HuH-7 (cell line): ENCODE measurements at regions not wholly inside any gene's neighbourhood (a gene's known extent, or its start where the extent isn't known, plus 50 kb on each side); places are given as distances from the start of the nearest gene placed in this dataset.
"Not testable (repeated sequence)": the region's sequence is repeated elsewhere in the genome, so short reads cannot be mapped to it uniquely, and the experiment has no call there.

Experiments used
- DNase-seq: peaks from one replicate; pipeline ENCODE4 v3.0.0; 2011; ENCODE audit warnings: low spot score

DNA sequence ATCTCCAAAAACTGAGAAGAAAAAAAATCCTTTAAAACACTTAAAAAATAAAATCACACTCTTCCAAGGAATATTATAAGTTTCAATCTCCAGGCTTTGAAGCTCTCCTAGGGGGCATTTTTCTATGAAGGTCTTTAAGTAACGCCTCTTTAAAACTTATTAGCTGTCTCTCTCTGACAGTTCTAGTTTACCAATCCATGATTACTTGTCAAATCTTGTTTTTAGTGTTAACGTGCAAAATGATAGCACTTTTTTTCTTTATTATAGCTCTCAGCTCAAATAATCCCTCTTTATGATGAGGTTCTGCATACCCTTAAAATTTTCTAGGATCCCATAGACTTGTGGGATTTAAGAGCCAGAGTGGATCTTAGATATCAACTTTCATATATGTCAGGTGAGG, 369.0 kb downstream of the DOK5 start:
- DNase-seq, result no peak

DNA sequence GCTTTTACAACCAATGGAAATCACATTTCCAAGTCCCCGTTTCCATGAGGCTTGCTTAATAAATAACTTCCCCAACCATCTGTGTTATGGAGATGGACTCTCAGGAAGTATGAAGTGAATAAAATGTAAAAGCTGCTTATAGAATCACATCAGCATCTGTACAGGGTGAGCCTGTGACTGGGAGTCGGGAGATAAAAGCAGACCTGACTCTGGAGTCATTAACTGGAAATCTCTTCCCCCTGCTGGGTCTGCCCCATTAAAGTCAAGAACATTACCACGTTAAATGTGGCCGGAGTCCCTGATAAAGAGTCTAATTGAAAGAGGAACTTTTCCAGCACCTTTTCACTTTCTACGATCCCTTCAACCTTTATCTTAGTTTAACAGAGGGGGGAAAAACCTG, 368.5 kb downstream of the DOK5 start:
- no peak for DNase-seq

DNA sequence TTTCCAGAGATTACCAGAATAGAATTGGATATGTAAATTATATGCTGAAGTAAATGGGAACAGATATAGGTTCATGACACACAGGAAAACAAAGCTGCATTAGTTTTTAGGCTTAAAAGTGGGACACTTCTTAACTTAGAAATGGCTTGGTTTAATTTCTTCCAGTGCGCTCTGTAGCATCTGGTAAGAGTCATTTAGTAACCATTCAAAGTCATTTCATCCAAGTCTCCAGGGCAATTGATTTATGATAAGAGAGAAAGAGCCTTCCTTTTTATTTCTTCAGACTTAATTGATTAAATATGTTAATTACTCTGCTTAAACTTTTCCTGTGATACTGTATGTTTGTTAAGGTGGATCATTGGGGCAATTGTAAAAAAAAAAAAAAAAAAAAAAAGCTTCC, 368.0 kb downstream of the DOK5 start:
- no peak for DNase-seq

DNA sequence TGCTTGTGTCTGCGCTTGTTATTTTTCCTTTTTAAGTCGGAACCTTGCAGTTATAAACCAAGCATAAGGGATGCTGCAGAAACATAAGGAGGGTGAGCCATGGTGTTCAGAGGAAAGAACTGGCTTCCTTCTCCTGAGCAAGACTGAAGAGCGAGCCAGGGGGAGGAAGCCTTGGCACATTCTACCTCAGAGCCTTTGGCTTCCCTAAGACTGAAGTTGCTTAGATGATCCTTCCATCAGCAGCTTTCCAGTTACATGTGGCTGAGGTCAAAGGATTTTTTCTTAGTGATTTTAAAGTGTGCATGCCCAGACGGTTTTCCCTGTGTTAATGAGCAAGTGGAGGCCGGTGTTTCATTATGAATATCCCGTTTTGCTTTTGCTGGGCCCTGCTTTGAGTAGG, 363.8 kb downstream of the DOK5 start:
- no peak for DNase-seq

DNA sequence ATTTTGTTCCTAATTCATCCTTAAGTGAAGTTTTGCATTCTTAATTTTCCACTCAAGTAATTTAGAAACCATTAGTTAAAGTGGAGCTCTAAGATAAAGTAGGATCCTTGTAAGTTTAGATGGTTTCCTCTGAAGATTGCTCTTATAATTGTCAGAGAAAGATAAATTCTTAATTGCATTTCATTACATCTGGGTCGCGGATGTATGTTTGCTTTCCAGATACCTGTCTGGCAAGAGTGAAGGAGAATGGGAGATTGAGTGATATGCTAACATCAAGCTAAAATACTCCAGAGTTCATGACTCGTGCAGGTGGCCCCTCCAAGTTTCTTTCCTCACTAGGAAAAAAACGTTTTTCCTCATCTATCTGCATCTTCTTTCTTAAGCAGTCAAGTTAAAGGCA, 361.8 kb downstream of the DOK5 start:
- DNase-seq, result no peak

DNA sequence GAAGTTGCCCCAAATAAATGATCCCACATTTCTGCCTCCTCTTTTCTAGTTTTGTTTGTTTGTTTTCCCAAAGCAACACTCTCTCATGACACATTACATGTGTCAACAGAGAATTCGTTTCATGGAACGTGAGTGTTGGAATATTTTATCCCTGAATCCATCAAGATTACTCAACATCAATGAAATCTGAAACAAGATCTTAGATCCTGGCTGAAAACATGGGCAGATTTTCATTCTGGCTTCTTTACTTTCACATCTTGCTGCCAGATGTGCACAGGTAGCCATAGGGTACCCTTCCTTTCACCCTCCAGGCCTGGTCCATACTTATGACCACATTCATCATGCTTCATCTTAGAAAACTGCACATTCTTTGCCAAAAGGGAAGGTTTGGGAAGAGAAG, 347.0 kb downstream of the DOK5 start:
- DNase-seq, result no peak

DNA sequence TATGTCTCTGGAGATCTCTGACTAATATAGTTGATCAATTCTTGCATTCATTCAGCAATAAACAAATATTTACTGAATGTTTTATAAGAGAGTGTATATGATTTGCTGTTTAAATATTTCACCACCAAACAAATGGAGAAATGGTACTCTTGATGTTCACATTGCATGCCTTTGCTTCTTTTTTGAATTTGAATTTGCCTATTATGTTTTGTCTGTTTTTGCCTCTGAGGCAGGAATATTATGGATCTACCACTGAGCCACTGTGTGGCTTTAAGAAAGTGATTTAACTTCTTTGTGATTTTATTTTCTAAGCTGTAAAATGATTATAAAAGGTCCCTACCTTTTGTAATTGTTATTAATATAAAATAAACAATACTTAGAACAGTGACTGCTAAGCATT, 345.0 kb downstream of the DOK5 start:
- DNase-seq, result no peak

DNA sequence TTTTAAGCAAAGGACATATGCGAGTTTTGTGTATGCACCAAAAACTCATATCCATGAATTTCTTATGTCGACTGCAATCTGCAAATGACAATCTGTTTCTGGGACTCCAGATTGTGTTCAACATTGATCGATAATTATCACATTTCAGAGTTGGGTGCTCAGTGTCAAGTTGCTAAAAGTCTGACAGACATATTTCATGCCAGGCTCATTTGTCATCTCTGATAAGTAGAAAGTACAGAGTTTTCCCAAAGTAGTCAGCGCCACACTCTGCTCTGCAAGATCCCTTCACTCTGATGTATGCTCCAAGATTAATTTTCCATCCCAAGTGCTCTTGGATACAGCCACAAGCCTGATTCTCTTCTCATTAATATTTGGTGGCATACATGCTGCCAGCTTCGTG, 331.1 kb downstream of the DOK5 start:
- DNase-seq, result no peak

DNA sequence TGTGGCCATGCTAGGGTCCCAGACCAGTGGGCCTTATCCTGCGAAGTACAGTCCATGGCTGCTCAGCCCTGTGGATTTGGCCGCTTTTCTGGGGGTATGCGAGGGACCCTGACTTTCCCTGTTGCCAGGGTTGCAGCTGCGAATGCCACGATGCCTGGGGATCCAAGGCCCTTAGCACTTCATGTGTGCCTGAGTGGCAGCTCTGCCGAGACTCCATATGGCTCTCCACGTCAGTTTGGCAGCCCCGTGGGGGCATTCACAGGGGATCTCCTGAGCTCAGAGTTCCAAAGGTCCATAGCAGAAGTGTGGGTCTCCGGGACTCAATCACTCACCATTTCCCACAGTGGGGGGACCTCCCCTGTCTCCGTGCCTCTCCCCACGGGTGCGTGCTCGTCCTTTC, 319.5 kb downstream of the DOK5 start:
- DNase-seq, result no peak

DNA sequence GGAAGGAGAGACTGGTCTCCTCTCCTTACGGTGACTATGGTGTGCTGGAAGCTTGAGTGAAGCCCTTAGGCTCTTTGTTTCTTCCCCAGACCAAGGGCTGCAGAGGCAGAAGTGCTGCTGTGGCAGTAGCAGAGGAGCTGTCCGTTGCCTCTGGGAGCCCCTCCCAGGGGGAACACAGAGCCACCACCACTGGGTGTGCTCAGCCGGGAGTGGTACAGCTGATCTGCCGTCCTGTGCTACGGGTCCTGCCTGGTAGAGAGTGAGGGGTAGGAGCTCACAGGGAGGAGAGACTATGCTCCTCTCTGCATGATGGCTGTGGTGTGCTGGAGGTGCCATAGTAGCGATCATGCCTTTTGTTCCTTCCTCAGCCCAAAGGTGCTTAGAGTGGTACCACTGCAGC, 318.7 kb downstream of the DOK5 start:
- no peak for DNase-seq

DNA sequence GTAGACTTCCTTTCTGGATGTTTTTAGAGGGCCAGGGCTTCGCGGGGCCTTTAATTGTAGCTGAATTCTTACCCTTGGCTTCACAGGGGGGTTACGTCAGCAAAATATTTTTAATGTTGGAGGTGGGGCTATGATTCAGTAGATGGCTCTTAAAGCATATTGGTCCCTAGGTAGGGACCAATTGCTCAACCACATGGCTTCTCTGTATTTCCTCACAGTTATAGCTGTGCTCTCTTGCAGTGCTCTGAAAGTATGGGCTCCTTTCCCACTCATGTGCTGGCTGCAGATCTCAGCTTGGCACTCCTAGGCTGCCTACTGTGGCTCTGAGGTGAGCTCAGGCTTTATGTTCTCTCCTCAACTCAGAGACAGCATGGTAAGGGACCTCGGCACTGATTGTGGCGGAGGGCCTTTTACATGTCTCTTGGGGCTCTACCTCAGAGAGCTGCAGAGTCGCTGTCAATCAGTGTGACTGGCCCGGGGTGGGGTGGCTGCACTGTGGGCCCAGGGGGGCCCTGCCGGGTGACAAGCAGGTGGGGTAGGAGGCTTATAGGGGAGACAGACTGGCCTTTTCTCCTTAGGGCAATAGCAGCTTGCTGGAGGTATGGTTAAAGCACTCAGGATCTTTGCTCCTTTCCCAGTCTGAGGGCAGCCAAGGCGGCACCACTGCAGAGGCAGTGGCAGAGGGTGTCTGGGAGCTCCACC, 318.0 kb downstream of the DOK5 start:
- DNase-seq, result no peak

DNA sequence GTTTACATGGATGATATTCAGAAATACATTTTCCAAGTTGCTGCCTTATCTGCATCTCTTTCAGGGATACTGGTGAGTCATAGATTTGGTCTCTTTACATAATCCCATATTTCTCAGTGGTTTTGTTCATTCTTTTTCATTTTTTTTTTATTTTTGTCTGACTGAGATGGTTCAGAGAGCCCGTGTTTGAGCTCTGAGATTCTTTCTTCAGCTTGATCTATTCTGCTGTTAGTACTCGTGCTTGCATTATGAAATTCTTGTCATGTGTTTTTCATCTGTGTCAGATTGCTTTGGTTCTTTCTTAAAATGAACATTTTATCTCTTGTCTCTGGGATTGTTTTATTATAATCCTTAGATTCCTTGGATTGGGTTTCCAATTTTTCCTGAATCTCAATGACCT, 317.3 kb downstream of the DOK5 start:
- no peak for DNase-seq

DNA sequence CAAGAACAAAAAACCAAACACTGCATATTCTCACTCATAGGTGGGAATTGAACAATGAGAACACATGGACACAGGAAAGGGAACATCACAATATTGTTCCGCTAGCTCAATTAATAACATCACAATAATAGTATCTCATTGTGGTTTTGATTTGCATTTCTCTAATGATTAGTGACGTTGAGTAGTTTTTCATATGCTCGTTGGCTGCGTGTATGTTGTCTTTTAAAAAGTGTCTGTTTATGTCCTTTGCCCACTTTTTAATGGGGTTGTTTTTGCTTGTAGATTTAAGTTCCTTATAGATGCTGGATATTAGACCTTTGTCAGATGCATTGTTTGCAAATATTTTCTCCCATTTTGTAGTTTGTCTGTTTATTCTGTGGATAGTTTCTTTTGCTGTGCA, 312.9 kb downstream of the DOK5 start:
- DNase-seq, result not testable (repeated sequence)

DNA sequence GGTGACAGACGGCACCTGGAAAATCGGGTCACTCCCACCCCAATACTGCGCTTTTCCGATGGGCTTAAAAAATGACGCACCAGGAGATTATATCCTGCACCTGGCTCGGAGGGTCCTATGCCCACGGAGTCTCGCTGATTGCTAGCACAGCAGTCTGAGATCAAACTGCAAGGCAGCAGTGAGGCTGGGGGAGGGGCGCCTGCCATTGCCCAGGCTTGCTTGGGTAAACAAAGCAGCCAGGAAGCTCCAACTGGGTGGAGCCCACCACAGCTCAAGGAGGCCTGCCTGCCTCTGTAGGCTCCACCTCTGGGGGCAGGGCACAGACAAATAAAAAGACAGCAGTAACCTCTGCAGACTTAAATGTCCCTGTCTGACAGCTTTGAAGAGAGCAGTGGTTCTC, 307.4 kb downstream of the DOK5 start:
- not testable (repeated sequence) for DNase-seq

DNA sequence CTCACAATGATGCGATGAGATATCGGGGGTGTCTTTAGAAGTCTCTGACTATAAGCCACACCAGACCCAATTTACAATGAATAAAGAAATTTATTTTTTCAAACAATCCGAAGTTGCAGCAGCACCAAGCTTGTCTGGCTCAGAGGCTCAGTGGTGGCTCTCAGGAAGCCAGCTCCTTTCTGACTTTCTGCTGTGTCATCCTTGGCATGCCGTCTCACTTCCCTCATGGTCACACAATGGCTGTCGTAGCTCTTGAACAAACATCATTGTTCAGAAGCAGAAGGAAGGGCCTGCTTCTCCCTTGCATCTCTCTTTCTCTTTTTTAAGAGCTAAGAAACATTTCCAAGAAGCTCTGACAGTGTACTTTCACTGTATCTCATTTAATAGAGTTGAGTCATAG, 299.0 kb downstream of the DOK5 start:
- no peak for DNase-seq

DNA sequence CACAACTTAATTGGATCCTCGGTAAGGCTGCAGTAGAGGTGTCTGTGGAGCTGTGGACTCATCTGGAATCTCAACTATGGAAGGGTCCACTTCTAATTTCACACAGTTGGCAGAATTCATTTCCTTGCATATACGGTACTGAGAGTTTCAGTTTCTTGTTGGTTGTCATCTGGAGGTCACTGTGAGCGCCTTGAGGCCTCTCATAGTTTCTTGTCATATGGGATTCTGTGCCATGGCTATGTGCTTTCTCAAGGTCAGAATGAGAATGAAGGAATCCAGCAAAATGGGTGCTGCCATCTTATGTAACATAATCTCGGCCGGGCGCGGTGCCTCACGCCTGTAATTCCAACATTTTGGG, 298.2 kb downstream of the DOK5 start:
- no peak for DNase-seq

DNA sequence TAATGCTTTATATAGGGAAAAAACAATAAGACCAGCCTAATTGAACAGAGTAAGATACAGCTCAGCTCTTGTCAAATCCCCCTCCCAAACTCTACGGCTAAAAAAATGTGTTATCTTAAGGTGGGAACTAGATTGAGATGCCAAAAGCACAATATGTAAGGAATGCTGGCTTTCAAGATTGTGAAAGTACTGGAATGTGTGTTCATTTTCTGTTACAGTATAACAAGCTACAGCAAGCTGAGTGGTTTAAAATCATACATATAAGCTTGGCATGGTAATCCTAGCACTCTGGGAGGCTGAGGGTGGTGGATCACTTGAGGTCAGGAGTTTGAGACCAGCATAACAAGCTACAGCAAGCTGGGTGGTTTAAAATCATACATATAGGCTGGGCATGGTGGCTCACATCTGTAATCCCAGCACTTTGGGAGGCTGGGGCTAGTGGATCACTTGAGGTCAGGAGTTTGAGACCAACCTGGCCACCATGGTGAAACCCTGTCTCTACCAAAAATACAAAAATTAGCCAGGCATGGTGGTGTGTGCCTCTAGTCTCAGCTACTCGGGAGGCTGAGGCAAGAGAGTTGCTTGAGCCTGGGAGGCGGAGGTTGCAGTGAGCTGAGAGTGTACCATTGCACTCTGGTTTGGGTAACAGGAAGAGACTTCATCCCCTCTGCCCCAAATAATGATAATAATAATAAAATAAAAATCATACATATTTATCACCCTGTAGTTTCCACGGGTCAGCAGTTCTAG, 297.7 kb downstream of the DOK5 start:
- no peak for DNase-seq

DNA sequence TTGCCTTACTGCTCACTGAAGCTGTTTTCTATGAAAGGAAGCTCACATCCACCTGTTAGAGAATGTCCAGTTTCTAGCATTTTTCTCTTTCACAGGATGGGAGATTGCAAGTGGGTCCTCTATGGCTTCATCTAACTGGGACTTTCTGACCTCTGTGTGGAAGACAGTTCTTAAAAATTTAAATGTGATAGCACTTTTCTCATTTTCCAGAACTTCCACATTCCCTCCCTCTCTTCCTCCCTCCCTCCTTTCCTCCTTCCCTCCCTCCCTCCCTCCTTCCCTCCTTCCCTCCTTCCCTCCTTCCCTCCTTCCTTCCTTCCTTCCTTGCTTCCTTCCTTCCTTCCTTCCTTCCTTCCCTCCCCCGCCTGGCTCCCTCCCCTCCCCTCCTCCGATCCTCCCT, 291.1 kb downstream of the DOK5 start:
- DNase-seq, result no peak

DNA sequence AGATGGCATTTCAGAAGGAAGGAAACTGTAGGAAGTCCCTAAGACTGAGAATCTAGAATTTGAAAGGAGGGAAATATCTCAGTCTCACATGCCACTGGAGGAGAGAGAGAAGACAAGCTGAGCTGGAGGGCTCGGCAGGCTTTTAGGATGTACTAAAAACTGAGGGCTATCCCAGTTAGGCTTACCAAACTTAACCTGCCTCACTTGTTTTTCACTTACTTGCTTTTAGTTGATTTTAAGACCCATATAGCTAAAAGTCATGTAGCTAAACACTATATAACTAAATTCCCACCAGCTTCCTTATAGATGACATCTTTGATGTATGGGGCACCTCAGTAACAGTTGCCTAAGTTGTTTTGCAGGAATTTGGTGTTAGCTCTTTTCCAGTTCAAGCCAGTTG, 288.0 kb downstream of the DOK5 start:
- no peak for DNase-seq

DNA sequence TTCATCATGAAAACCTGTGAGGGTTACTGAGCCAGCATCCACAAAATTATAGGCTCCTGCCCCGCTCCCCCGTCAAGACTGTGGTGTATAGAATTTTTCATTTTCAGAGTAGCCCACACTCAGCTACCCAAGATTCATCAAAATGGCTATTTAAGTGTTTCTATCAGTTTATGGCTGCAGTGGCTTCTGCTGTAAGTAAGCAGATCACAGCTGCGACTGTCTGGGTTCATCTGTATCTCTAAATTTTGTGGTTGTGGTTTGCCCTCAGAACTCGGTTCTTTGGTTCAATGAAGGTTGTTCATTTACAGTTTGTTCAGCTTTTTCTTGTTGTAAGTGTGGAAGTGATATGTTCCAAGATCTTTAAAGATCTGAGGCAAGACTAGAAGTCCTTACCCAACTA, 284.2 kb downstream of the DOK5 start:
- DNase-seq, result no peak

DNA sequence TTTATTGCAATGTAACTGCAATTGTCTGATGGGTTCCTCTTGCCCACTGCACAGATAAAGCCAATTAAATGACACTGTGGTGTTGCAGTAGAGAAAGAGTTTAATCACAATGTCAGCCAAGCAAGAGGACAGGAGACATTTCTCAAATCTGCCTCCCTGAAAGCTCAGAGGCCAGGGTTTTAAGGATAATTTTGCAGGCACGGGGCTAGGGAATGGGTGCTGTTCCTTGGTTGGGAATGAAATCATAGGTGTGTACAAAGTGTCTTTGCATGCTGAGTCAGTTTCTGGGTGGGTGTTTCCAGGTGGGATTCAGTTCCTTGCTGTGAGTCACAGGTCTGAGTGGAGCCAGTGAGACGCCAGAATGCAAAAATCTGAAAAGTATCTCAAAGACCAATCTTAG, 271.4 kb downstream of the DOK5 start:
- DNase-seq, result no peak

DNA sequence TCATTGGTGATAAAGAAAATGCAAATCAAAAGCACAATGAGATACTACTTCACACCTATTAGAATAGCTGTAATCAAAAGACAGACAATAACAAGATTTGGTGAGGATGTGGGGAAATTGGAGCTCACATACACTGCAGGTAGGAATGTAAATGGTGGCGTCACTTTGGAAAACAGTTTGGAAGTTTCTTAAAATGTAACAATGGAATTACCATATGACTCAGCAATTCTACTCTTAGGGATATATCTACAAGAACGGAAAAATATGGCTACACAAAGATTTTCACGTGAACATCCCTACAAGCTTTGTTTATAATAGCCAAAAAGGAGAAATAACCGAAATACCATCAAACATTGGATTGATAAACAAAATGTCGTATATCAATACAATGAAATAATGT, 270.4 kb downstream of the DOK5 start:
- no peak for DNase-seq

DNA sequence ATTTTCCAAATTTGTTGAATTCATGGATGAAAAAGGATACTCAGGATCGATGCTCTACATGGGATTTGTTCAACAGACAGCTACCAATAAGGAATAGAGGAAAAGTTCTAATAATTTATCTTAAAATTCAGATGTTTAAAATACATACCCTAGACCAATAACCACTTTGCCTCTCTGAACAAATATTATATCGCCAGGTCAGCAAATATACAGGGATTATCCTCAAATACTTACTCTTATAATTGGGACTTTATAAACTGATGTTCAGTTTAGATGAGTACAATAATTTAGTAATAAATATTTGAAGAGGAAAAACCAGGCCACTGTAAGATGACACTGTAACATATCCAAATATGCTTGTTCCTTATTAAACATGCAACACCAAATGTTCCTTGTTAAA, 268.7 kb downstream of the DOK5 start:
- DNase-seq, result no peak

DNA sequence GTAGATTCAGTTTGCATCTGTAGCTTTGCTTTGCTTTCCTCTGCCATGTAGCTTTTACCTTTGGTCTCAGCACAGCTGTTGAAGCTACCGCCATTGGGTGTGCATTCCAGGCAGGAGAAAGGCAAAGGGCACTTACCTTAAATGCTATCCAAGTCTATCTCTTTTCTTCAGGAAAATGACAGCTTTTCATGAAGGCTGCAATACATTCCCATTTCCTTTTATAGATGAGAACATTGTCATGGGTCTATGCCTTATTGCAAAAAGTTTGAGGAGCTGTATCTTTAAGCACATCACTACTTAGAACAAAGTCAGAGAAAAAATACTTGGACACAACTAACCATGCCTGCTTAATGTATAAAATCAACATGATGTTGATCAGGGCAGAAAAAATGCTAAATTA, 266.8 kb downstream of the DOK5 start:
- no peak for DNase-seq
